ENCODE measurements at regions not wholly inside any gene's neighbourhood (a gene's known extent, or its start where the extent isn't known, plus 50 kb on each side); places are given as distances from the start of the nearest gene placed in this dataset.

- intact Hi-C loops (cut with DNase I): no loop called here
- no peak for TF ChIP-seq CTCF (IDR thresholded peaks at IDR 0.05)
- TF ChIP-seq POLR2A (IDR thresholded peaks at IDR 0.05): no peak
- no peak for TF ChIP-seq EP300 (IDR thresholded peaks at IDR 0.05)
- H3K36me3 ChIP-seq: no peaks in the 10 kb centered on the region
- no peaks in the 10 kb centered on the region for H3K9me3 ChIP-seq
- DNase-seq: no peak
- H3K27me3 ChIP-seq: no peaks in the 10 kb centered on the region
- H3K4me3 ChIP-seq: no peak overlapping the region
- H3K4me1 ChIP-seq (ENCODE audit: insufficient read depth): peaks cover 15% of the 10 kb centered on the region
- WGBS, 3 donors: 20 to 44% (median 25%) methylated on average over 5 of the region's 5 CpGs
- peak overlapping the region in 1 of 2 donors; percentile 59 for H3K27ac ChIP-seq
These were observed 372.1 kb upstream of the PBX1 start for GRCh38 chr1:164186881-164187280.

GRCh38 chr1:164188497-164188896 lies 370.5 kb upstream of the PBX1 start:
- no peaks in the 10 kb centered on the region for H3K9me3 ChIP-seq
- 5 to 11% (median 6%) methylated on average over 4 of the region's 4 CpGs for WGBS, 3 donors

GRCh38 chr1:164191191-164191590 lies 367.8 kb upstream of the PBX1 start:
- no peaks in the 10 kb centered on the region for H3K36me3 ChIP-seq
- H3K9me3 ChIP-seq: no peaks in the 10 kb centered on the region
- no peak overlapping the region for H3K4me3 ChIP-seq
- intact Hi-C loops (cut with DNase I): no loop called here
- H3K27me3 ChIP-seq: no peaks in the 10 kb centered on the region
- H3K27ac ChIP-seq: no peak overlapping the region
- peaks cover 15% of the 10 kb centered on the region for H3K4me1 ChIP-seq (ENCODE audit: insufficient read depth)
- no peak for DNase-seq
- TF ChIP-seq EP300 (IDR thresholded peaks at IDR 0.05) (no peak), POLR2A (IDR thresholded peaks at IDR 0.05) (no peak), CTCF (IDR thresholded peaks at IDR 0.05) (no peak)

More at GRCh38 chr1:164188497-164188896, 370.5 kb upstream of the PBX1 start:
- no peaks in the 10 kb centered on the region for H3K36me3 ChIP-seq
- intact Hi-C loops (cut with DNase I): no loop called here
- H3K27me3 ChIP-seq: no peaks in the 10 kb centered on the region
- H3K27ac ChIP-seq: peak overlapping the region in 1 of 2 donors; percentile 59
- no peak for TF ChIP-seq EP300 (IDR thresholded peaks at IDR 0.05)
- no peak for TF ChIP-seq POLR2A (IDR thresholded peaks at IDR 0.05)
- no peak for TF ChIP-seq CTCF (IDR thresholded peaks at IDR 0.05)
- H3K4me3 ChIP-seq: no peak overlapping the region
- DNase-seq: peak; percentile 41 to 44 (median 41)
- peaks cover 15% of the 10 kb centered on the region for H3K4me1 ChIP-seq (ENCODE audit: insufficient read depth)

- no peaks in the 10 kb centered on the region for H3K27me3 ChIP-seq
- no peak for DNase-seq
- no peaks in the 10 kb centered on the region for H3K4me1 ChIP-seq (ENCODE audit: insufficient read depth)
- H3K9me3 ChIP-seq: no peaks in the 10 kb centered on the region
- no peak overlapping the region for H3K27ac ChIP-seq
- no peak for TF ChIP-seq POLR2A (IDR thresholded peaks at IDR 0.05)
- no peak for TF ChIP-seq EP300 (IDR thresholded peaks at IDR 0.05)
- no peak for TF ChIP-seq CTCF (IDR thresholded peaks at IDR 0.05)
- no peaks in the 10 kb centered on the region for H3K36me3 ChIP-seq
- 86 to 94% (median 92%) methylated on average over 3 of the region's 3 CpGs for WGBS, 3 donors
- intact Hi-C loops (cut with DNase I): no loop called here
- no peak overlapping the region for H3K4me3 ChIP-seq
These were observed 348.7 kb upstream of the PBX1 start for GRCh38 chr1:164210211-164210739.
